Endodermal cell (in vitro differentiated cells): ENCODE measurements at regions not wholly inside any gene's neighbourhood (a gene's known extent, or its start where the extent isn't known, plus 50 kb on each side); places are given as distances from the start of the nearest gene placed in this dataset.
A peak's percentile ranks its signal among the peaks of the same experiment; 100 is the strongest.

Experiments used
- DNase-seq: peaks from one replicate; pipeline ENCODE4 v3.0.0-alpha.2; 2017
- H3K27ac ChIP-seq: 2 replicates; pipeline ENCODE4 v1.5.1; 2013; ENCODE audit warnings: mild to moderate bottlenecking, low read depth, low read length, moderate library complexity
- H3K27me3 ChIP-seq: 2 replicates; pipeline ENCODE4 v1.6.1; 2013; ENCODE audit warnings: mild to moderate bottlenecking, low read length, moderate library complexity; ENCODE audit not compliant: insufficient read depth, control insufficient read depth, poor library complexity, severe bottlenecking
- H3K36me3 ChIP-seq: 2 replicates; pipeline ENCODE4 v1.7.0; 2013; ENCODE audit warnings: mild to moderate bottlenecking, low read length, moderate library complexity; ENCODE audit not compliant: control insufficient read depth, insufficient read depth
- H3K4me1 ChIP-seq: one replicate; pipeline ENCODE4 v1.7.0; 2013; ENCODE audit warnings: low read length; ENCODE audit not compliant: control insufficient read depth, insufficient read depth
- H3K4me3 ChIP-seq: 2 replicates; pipeline ENCODE4 v1.5.1; 2013; ENCODE audit warnings: mild to moderate bottlenecking, low read length, moderate library complexity
- H3K9ac ChIP-seq: 2 replicates; pipeline ENCODE4 v1.6.1; 2013; ENCODE audit warnings: mild to moderate bottlenecking, low read length, moderate library complexity; ENCODE audit not compliant: poor library complexity, severe bottlenecking; ENCODE audit errors: extremely low read depth
- H3K9me3 ChIP-seq: 2 replicates; pipeline ENCODE4 v1.6.1; 2013; ENCODE audit warnings: mild to moderate bottlenecking, low read length, moderate library complexity; ENCODE audit not compliant: control insufficient read depth
- H3K27ac Mint-ChIP-seq: 2 replicates; pipeline ENCODE4 v1.8.0; 2020; ENCODE audit warnings: mixed read lengths
- H3K27me3 Mint-ChIP-seq: 2 replicates; pipeline ENCODE4 v1.8.0; 2021; ENCODE audit warnings: mild to moderate bottlenecking, mixed read lengths; ENCODE audit not compliant: insufficient read depth
- H3K36me3 Mint-ChIP-seq: 2 replicates; pipeline ENCODE4 v1.8.0; 2020; ENCODE audit warnings: low read depth, mixed read lengths
- H3K4me1 Mint-ChIP-seq: 2 replicates; pipeline ENCODE4 v1.8.0; 2020; ENCODE audit warnings: mixed read lengths
- H3K4me3 Mint-ChIP-seq: 2 replicates; pipeline ENCODE4 v1.8.0; 2020; ENCODE audit warnings: mild to moderate bottlenecking, moderate library complexity, mixed read lengths
- H3K9me3 Mint-ChIP-seq: 2 replicates; pipeline ENCODE4 v1.8.0; 2020; ENCODE audit warnings: mild to moderate bottlenecking, mixed read lengths
- WGBS, 2 experiments: methylation state at CpG; one replicate each; pipeline versions ENCODE4 v1.1.5 to v1.1.7; 2013; ENCODE audit warnings: missing lambda C conversion rate in 2 of 2, mixed read lengths in 1 of 2; ENCODE audit not compliant: insufficient coverage in 1 of 2, insufficient read length in 1 of 2; 5-methylcytosine and 5-hydroxymethylcytosine counted together
- TF ChIP-seq, protein P1 (sequence below): fragments of 200-600 bp; sonication (generic); conservative IDR thresholded peaks from 2 replicates; pipeline ENCODE4 v1.5.0; 2021; ENCODE audit warnings: antibody characterized with exemption, mild to moderate bottlenecking

- Histone ChIP-seq H3K36me3 (no peaks in the 10 kb centered on the region), H3K4me1 (no peaks in the 10 kb centered on the region), H3K9ac (no peak overlapping the region), H3K27ac (no peak overlapping the region), H3K9me3 (peaks cover 16% of the 10 kb centered on the region), H3K4me3 (no peak overlapping the region), H3K27me3 (no peaks in the 10 kb centered on the region)
- Mint-ChIP-seq H3K27me3 (no peaks in the 10 kb centered on the region), H3K9me3 (peaks cover 11% of the 10 kb centered on the region), H3K4me1 (peaks cover 10% of the 10 kb centered on the region), H3K27ac (no peak overlapping the region), H3K4me3 (no peak overlapping the region), H3K36me3 (peaks cover 5% of the 10 kb centered on the region)
- WGBS, 2 experiments = 94 to 97% methylated on average over 7 to 9 of the region's 10 CpGs
- TF ChIP-seq, protein P1, sequence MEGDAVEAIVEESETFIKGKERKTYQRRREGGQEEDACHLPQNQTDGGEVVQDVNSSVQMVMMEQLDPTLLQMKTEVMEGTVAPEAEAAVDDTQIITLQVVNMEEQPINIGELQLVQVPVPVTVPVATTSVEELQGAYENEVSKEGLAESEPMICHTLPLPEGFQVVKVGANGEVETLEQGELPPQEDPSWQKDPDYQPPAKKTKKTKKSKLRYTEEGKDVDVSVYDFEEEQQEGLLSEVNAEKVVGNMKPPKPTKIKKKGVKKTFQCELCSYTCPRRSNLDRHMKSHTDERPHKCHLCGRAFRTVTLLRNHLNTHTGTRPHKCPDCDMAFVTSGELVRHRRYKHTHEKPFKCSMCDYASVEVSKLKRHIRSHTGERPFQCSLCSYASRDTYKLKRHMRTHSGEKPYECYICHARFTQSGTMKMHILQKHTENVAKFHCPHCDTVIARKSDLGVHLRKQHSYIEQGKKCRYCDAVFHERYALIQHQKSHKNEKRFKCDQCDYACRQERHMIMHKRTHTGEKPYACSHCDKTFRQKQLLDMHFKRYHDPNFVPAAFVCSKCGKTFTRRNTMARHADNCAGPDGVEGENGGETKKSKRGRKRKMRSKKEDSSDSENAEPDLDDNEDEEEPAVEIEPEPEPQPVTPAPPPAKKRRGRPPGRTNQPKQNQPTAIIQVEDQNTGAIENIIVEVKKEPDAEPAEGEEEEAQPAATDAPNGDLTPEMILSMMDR = no peak
- DNase-seq = no peak
Measured at GRCh38 chr7:67341153-67341768, 344.6 kb downstream of the TYW1 start.

- Mint-ChIP-seq H3K36me3 (peaks cover 5% of the 10 kb centered on the region), H3K4me1 (peaks cover 17% of the 10 kb centered on the region), H3K27ac (no peak overlapping the region), H3K27me3 (no peaks in the 10 kb centered on the region), H3K4me3 (no peak overlapping the region), H3K9me3 (peaks cover 11% of the 10 kb centered on the region)
- H3K36me3 ChIP-seq = no peaks in the 10 kb centered on the region
- H3K9me3 ChIP-seq = peaks cover 16% of the 10 kb centered on the region
- H3K27ac ChIP-seq = no peak overlapping the region
- 17 to 86% methylated on average over 1 to 3 of the region's 3 CpGs for WGBS, 2 experiments
- TF ChIP-seq, protein P1 = no peak
- no peak overlapping the region for H3K4me3 ChIP-seq
- no peaks in the 10 kb centered on the region for H3K4me1 ChIP-seq
- H3K9ac ChIP-seq = no peak overlapping the region
- H3K27me3 ChIP-seq = no peaks in the 10 kb centered on the region
- peak; percentile 26 for DNase-seq
Measured at GRCh38 chr7:67343114-67343513, 346.5 kb downstream of the TYW1 start.

DNA sequence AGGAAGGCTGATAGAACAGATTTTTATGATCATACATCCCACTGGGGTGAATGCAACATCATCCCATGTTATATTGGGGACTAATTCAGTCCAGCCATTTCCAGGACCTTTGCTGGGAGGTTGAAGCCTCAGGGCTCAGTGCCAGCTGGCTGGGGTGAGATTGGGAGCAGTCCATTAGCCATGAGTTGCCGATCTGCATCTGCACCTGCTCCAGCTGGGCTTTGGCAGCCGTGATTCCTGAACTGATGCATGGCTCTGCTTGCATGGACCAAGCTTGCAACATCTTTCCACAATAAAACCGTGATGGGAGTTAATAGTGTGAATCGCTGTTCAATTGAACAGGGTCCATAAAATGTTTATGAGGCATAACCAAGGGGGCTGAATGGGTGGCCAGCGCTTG, 346.9 kb downstream of the TYW1 start:
- Mint-ChIP-seq H3K36me3 (peaks cover 5% of the 10 kb centered on the region), H3K27me3 (no peaks in the 10 kb centered on the region), H3K4me1 (peaks cover 17% of the 10 kb centered on the region), H3K4me3 (no peak overlapping the region), H3K27ac (no peak overlapping the region), H3K9me3 (peaks cover 11% of the 10 kb centered on the region)
- no peaks in the 10 kb centered on the region for H3K27me3 ChIP-seq
- TF ChIP-seq, protein P1 = no peak
- no peak overlapping the region for H3K9ac ChIP-seq
- DNase-seq = peak; percentile 19
- peaks cover 16% of the 10 kb centered on the region for H3K9me3 ChIP-seq
- 67 to 74% methylated on average over 3 to 5 of the region's 5 CpGs for WGBS, 2 experiments
- H3K27ac ChIP-seq = no peak overlapping the region
- no peaks in the 10 kb centered on the region for H3K36me3 ChIP-seq
- no peaks in the 10 kb centered on the region for H3K4me1 ChIP-seq
- H3K4me3 ChIP-seq = no peak overlapping the region
